ENCODE measurements at regions not wholly inside any gene's neighbourhood (a gene's known extent, or its start where the extent isn't known, plus 50 kb on each side); places are given as distances from the start of the nearest gene placed in this dataset.

DNA sequence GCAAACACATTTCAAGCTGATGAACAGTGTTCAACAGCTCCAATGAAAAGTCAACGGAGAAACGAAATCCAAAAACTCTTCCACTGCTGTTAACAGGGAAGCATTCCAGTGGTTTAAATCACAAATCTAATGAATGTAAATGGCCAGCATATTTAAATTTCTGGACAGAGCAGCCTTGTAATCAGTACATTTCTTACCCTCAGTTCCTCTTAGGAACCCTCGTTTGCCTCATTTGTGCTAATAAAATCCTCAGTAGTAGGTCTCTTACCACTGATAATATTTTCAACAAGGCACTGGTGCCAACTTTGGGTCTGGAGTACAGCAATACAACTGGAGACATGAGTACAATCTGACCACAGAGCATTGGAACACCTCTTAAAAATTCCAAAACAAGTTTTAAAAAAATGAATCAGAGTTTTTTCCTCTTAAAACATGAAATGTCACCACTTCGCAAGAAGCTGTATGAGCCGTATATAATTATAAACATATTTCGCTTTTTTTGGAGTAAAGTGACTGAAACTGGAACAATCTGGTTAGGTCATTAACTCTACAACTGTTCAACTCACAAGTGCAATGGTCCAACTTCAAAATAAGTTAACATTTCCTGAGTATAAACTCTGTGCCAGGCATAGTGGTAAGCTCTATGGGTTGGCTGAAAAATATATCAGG is 211.2 kb downstream of the CPEB2 start:
- TF ChIP-seq TAF1 (IDR thresholded peaks at IDR 0.05; ENCODE audit: low read depth) (no peak), CEBPB (IDR thresholded peaks at IDR 0.05) (no peak), ZBTB7A (IDR thresholded peaks at IDR 0.05; ENCODE audit: low read depth) (no peak), TEAD4 (IDR thresholded peaks at IDR 0.05) (no peak), REST (IDR thresholded peaks at IDR 0.05; ENCODE audit: low read depth) (no peak), CREB1 (IDR thresholded peaks at IDR 0.05; ENCODE audit: low read depth) (no peak), MAX (IDR thresholded peaks at IDR 0.05) (no peak), EP300 (IDR thresholded peaks at IDR 0.05; ENCODE audit: borderline replicate concordance) (no peak), EGR1 (IDR thresholded peaks at IDR 0.05) (no peak), FOXM1 (IDR thresholded peaks at IDR 0.05; ENCODE audit: borderline replicate concordance, low read depth) (no peak), YY1 (IDR thresholded peaks at IDR 0.05; ENCODE audit: low read depth) (no peak), TCF12 (IDR thresholded peaks at IDR 0.05; ENCODE audit: low read depth) (no peak), USF1 (IDR thresholded peaks at IDR 0.05) (no peak), NFIC (IDR thresholded peaks at IDR 0.05) (no peak), RAD21 (IDR thresholded peaks at IDR 0.05; ENCODE audit: low read depth) (no peak)

DNA sequence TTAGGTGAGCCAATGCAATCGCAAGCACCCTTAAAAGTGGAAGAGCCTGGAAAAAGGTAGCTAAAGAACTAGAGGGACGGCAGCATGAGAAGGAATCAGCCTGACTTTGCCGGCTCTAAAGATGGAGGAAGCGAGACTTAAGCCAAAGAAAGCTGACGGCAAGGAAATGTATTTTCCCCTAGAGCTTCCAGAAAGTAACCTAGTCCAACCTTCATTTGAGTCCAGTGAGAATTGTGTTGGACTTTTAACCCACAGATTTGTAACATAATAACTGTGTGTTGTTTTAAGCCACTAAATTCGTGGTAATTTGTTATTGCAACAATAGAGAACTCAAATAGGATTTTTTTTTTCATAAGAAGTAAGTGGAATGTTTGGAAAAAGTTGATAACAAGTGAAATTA is 212.7 kb upstream of the C1QTNF7 start:
- no peak for TF ChIP-seq REST (IDR thresholded peaks at IDR 0.05; ENCODE audit: low read depth)
- TF ChIP-seq CEBPB (IDR thresholded peaks at IDR 0.05): no peak
- TF ChIP-seq NFIC (IDR thresholded peaks at IDR 0.05): no peak
- TF ChIP-seq YY1 (IDR thresholded peaks at IDR 0.05; ENCODE audit: low read depth): no peak
- TF ChIP-seq RAD21 (IDR thresholded peaks at IDR 0.05; ENCODE audit: low read depth): no peak
- no peak for TF ChIP-seq TAF1 (IDR thresholded peaks at IDR 0.05; ENCODE audit: low read depth)
- TF ChIP-seq FOXM1 (IDR thresholded peaks at IDR 0.05; ENCODE audit: borderline replicate concordance, low read depth): no peak
- TF ChIP-seq EP300 (IDR thresholded peaks at IDR 0.05; ENCODE audit: borderline replicate concordance): no peak
- TF ChIP-seq ZBTB7A (IDR thresholded peaks at IDR 0.05; ENCODE audit: low read depth): no peak
- TF ChIP-seq CREB1 (IDR thresholded peaks at IDR 0.05; ENCODE audit: low read depth): no peak
- no peak for TF ChIP-seq USF1 (IDR thresholded peaks at IDR 0.05)
- TF ChIP-seq EGR1 (IDR thresholded peaks at IDR 0.05): no peak
- TF ChIP-seq TEAD4 (IDR thresholded peaks at IDR 0.05): no peak
- no peak for TF ChIP-seq TCF12 (IDR thresholded peaks at IDR 0.05; ENCODE audit: low read depth)

- TF ChIP-seq EP300 (IDR thresholded peaks at IDR 0.05; ENCODE audit: borderline replicate concordance) (no peak), FOXM1 (IDR thresholded peaks at IDR 0.05; ENCODE audit: borderline replicate concordance, low read depth) (no peak)
These were observed 201.6 kb upstream of the C1QTNF7 start for GRCh38 chr4:15226203-15226602.

GRCh38 chr4:15231265-15232091 is 196.4 kb upstream of the C1QTNF7 start:
- TF ChIP-seq RAD21 (IDR thresholded peaks at IDR 0.05; ENCODE audit: low read depth): peak; percentile 75
- TF ChIP-seq CEBPB (IDR thresholded peaks at IDR 0.05): no peak

DNA sequence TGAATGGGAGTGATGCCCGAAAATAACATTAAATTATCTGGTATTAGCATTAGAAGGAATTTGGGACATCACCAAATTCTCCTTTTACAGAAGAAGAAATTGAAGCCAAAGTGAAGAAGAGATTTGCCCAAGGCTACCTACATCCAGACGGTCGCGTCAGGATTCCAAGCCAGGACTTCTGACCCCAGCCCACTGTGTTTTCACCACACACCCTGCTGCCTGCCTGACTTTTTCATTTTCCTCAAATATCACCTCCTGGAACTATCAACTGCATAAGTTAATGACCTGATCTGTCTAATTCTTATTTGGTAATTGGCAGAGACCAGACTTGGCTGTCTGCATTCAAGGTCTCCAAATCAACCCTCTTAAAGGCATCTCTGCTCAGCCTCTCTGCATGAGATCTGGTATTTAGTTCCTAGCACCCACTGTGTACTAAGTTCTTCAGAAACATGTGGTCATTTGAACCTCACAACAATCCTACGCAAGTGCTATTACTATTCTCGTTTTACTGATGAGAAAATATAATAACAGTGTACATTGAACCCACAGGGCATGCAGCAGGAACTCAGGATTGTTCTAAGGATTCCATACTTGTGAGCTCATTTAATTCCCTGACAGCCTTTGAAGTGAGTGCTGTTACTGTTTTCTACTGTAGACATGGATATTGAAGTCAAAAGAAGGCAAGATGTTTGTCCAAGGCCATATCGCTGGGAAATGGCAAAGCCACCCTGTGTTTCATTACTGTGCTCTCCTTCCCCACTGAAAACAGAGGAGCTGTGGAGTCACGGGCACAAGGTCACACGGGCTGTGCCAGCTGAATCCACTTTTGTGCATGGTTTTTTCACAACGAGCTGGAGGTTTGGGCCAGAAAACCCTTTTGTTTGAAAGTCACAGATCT is 195.2 kb upstream of the C1QTNF7 start:
- TF ChIP-seq EGR1 (IDR thresholded peaks at IDR 0.05): no peak
- no peak for TF ChIP-seq TAF1 (IDR thresholded peaks at IDR 0.05; ENCODE audit: low read depth)
- no peak for TF ChIP-seq RAD21 (IDR thresholded peaks at IDR 0.05; ENCODE audit: low read depth)
- no peak for TF ChIP-seq TCF12 (IDR thresholded peaks at IDR 0.05; ENCODE audit: low read depth)
- no peak for TF ChIP-seq FOXM1 (IDR thresholded peaks at IDR 0.05; ENCODE audit: borderline replicate concordance, low read depth)
- TF ChIP-seq CREB1 (IDR thresholded peaks at IDR 0.05; ENCODE audit: low read depth): no peak
- TF ChIP-seq USF1 (IDR thresholded peaks at IDR 0.05): no peak
- TF ChIP-seq EP300 (IDR thresholded peaks at IDR 0.05; ENCODE audit: borderline replicate concordance): no peak

Data from Ishikawa (cell line).